Endothelial cell of umbilical vein (primary cell): ENCODE measurements at regions not wholly inside any gene's neighbourhood (a gene's known extent, or its start where the extent isn't known, plus 50 kb on each side); places are given as distances from the start of the nearest gene placed in this dataset.

ENCODE experiments used
- BruUV-seq: library from RNA; stranded (reverse); fragments of 400-500 nt; replicated peaks from 2 replicates; lab custom pipeline; 2021; lab: Mats Ljungman, UMichigan
- CTCF ChIA-PET: fragments of 300-600, 350-600 bp; sonication (Branson Sonifier 250); formaldehyde crosslinking; loops from one replicate; lab custom pipeline; 2021; ENCODE audit warnings: antibody characterized with exemption, inconsistent platforms; lab: Charles Lee
- POLR2A ChIA-PET: fragments of 300-600, 350-600 bp; sonication (Branson Sonifier 250); formaldehyde crosslinking; loops from one replicate; lab custom pipeline; 2021; ENCODE audit warnings: antibody characterized with exemption, inconsistent platforms; lab: Charles Lee
- DNase-seq: peaks from one replicate; pipeline ENCODE4 v3.0.0-alpha.2; 2011; ENCODE audit warnings: low read depth, low spot score
- FAIRE-seq: peaks from 2 replicates; lab custom pipeline; 2011; peaks lifted over from hg19 to GRCh38; lab: Jason Lieb, UNC
- H2AFZ ChIP-seq: 2 replicates; pipeline ENCODE4 v1.6.0; 2012; ENCODE audit warnings: low read depth, low read length, control low read depth, inconsistent platforms
- H3K27ac ChIP-seq: 2 replicates; pipeline ENCODE4 v1.5.1; 2011; ENCODE audit warnings: low read depth, mild to moderate bottlenecking, control low read depth, low read length, moderate library complexity; ENCODE audit not compliant: insufficient read depth
- H3K27me3 ChIP-seq, 2 experiments: 2 replicates each; pipeline versions ENCODE4 v1.6.0 to v1.6.1; 2011; ENCODE audit warnings: low read length in 2 of 2, mixed read lengths in 1 of 2; ENCODE audit not compliant: control insufficient read depth in 2 of 2, insufficient read depth in 2 of 2
- H3K36me3 ChIP-seq, 2 experiments: 2 replicates in 1 of 2; 3 replicates in 1 of 2; pipeline ENCODE4 v1.5.1; 2011; ENCODE audit warnings: low read length in 2 of 2, mild to moderate bottlenecking in 1 of 2, moderate library complexity in 1 of 2; ENCODE audit not compliant: control insufficient read depth in 2 of 2, insufficient read depth in 2 of 2; ENCODE audit errors: extremely low read depth in 1 of 2
- H3K4me1 ChIP-seq: 3 replicates; pipeline ENCODE4 v1.5.1; 2011; ENCODE audit warnings: mild to moderate bottlenecking, low read length; ENCODE audit not compliant: control insufficient read depth, insufficient read depth; ENCODE audit errors: extremely low read depth
- H3K4me2 ChIP-seq: 2 replicates; pipeline ENCODE4 v1.6.1; 2011; ENCODE audit warnings: low read length, control low read depth, mixed read lengths; ENCODE audit not compliant: insufficient read depth
- H3K4me3 ChIP-seq, 3 experiments: fragments of 200-600 bp in 1 of 3; sonication (generic), shearing (Covaris generic) in 1 of 3; replicated peaks in 1 of 3; 2 replicates each; pipeline ENCODE4 v1.5.1; 2011 to 2016; ENCODE audit warnings: control low read depth in 3 of 3, low read length in 3 of 3, mild to moderate bottlenecking in 2 of 3, inconsistent platforms in 1 of 3, low read depth in 1 of 3, moderate library complexity in 1 of 3; ENCODE audit not compliant: insufficient read depth in 1 of 3
- H3K79me2 ChIP-seq: 2 replicates; pipeline ENCODE4 v1.6.0; 2012; ENCODE audit warnings: low read length, inconsistent platforms; ENCODE audit not compliant: control insufficient read depth, insufficient read depth
- H3K9ac ChIP-seq: replicated peaks from 2 replicates; pipeline ENCODE3; 2011; ENCODE audit warnings: low read length, control low read depth; ENCODE audit not compliant: insufficient read depth; ENCODE audit errors: extremely low read depth
- H3K9me1 ChIP-seq: replicated peaks from 3 replicates; pipeline ENCODE4 v1.6.0; 2011; ENCODE audit warnings: mild to moderate bottlenecking, low read length; ENCODE audit not compliant: control insufficient read depth, insufficient read depth; ENCODE audit errors: extremely low read depth
- H3K9me3 ChIP-seq: replicated peaks from 2 replicates; pipeline ENCODE4 v1.5.1; 2012; ENCODE audit warnings: low read length, inconsistent platforms; ENCODE audit not compliant: control insufficient read depth, insufficient read depth
- H4K20me1 ChIP-seq: replicated peaks from 2 replicates; pipeline ENCODE3; 2011; ENCODE audit warnings: mild to moderate bottlenecking, low read length; ENCODE audit not compliant: control insufficient read depth, insufficient read depth; ENCODE audit errors: extremely low read depth
- CTCF ChIP-seq, 2 donors: IDR thresholded peaks; 1 replicate in 1 of 2; 2 replicates in 1 of 2; pipeline ENCODE4 v1.5.1; 2011; ENCODE audit warnings: low read length in 2 of 2, mild to moderate bottlenecking in 2 of 2, moderate library complexity in 2 of 2, control low read depth in 1 of 2, inconsistent platforms in 1 of 2, low read depth in 1 of 2; ENCODE audit not compliant: insufficient read depth in 1 of 2; ENCODE audit errors: extremely low read depth in 1 of 2
- EZH2 ChIP-seq: IDR thresholded peaks from 2 replicates; pipeline ENCODE4 v1.6.1; 2012; ENCODE audit warnings: borderline replicate concordance, low read depth, mild to moderate bottlenecking, moderate library complexity, low read length, inconsistent platforms; ENCODE audit not compliant: severe bottlenecking
- FOS ChIP-seq: IDR thresholded peaks from 2 replicates; pipeline ENCODE4 v1.6.1; 2011; ENCODE audit warnings: mild to moderate bottlenecking, low read length, moderate library complexity, borderline replicate concordance; ENCODE audit not compliant: insufficient read depth
- GATA2 ChIP-seq: IDR thresholded peaks from 2 replicates; pipeline ENCODE4 v1.7.0; 2011; ENCODE audit warnings: low read depth, mild to moderate bottlenecking, moderate library complexity, mixed read lengths, low read length; ENCODE audit not compliant: insufficient read length, insufficient read depth
- JUN ChIP-seq: IDR thresholded peaks from 2 replicates; pipeline ENCODE4 v1.6.1; 2011; ENCODE audit warnings: borderline replicate concordance, low read depth; ENCODE audit not compliant: insufficient read length, insufficient read depth
- MAX ChIP-seq: IDR thresholded peaks from 2 replicates; pipeline ENCODE4 v1.6.1; 2011; ENCODE audit not compliant: insufficient read depth, insufficient read length
- MYC ChIP-seq: IDR thresholded peaks from one replicate; pipeline ENCODE4 v1.6.1; 2011; ENCODE audit warnings: mild to moderate bottlenecking, low read depth, low read length
- POLR2A ChIP-seq: IDR thresholded peaks from 2 replicates; pipeline ENCODE4 v1.6.1; 2012; ENCODE audit warnings: low read depth, mild to moderate bottlenecking, control low read depth, low read length
- POLR2AphosphoS5 ChIP-seq: IDR thresholded peaks from 2 replicates; pipeline ENCODE4 v1.6.1; 2012; ENCODE audit warnings: low read depth, mild to moderate bottlenecking, control low read depth, low read length, moderate library complexity; ENCODE audit not compliant: insufficient read depth
- dilution Hi-C: fragments of 300-500 bp; cut with MboI; formaldehyde crosslinking; loops from one replicate; pipeline ENCODE4 v1.15.0; 2019; ENCODE audit warnings: low sequenced_read_pairs; ENCODE audit not compliant: extremely low pct_ligation_motif_present
- intact Hi-C: fragments of 100-400 bp; cut with micrococcal nuclease; formaldehyde crosslinking; loops from one replicate; pipeline ENCODE4 v1.10.0; 2022

GRCh38 chr15:96023081-96023480 is 307.4 kb upstream of the NR2F2 start:
- Histone ChIP-seq H3K4me2 (no peak overlapping the region), H3K9ac (no peak overlapping the region), H2AFZ (no peak overlapping the region), H3K9me3 (no peaks in the 10 kb centered on the region), H3K4me3 (no peak overlapping the region), H4K20me1 (no peaks in the 10 kb centered on the region), H3K79me2 (no peaks in the 10 kb centered on the region), H3K27ac (no peak overlapping the region), H3K36me3 (no peaks in the 10 kb centered on the region), H3K27me3 (no peaks in the 10 kb centered on the region), H3K4me1 (peaks cover 6% of the 10 kb centered on the region), H3K9me1 (no peaks in the 10 kb centered on the region)
- ChIA-PET POLR2A (no interaction called here), CTCF (interaction anchor here (1.4 kb wide), 1 partner anchor 20 kb away, joined by 3 read pairs; no protein-coding TSS in a partner anchor)
- TF ChIP-seq EZH2 (no peak), POLR2A (no peak), CTCF (IDR thresholded peaks at IDR 0.05; ENCODE audit: extremely low read depth in 1 of 2, insufficient read depth in 1 of 2, low read depth in 1 of 2, low read length in 2 of 2) (no peak), MAX (no peak), MYC (no peak), JUN (no peak), POLR2AphosphoS5 (no peak), GATA2 (no peak), FOS (no peak)
- dilution Hi-C loops = no loop called here
- intact Hi-C loops = no loop called here
- FAIRE-seq (no peak), DNase-seq (no peak)
- no TSS peak for BruUV-seq
